Astrocyte (in vitro differentiated cells and primary cell): ENCODE measurements at regions not wholly inside any gene's neighbourhood (a gene's known extent, or its start where the extent isn't known, plus 50 kb on each side); places are given as distances from the start of the nearest gene placed in this dataset.

ENCODE experiments used
- EZH2 ChIP-seq: IDR thresholded peaks from 2 replicates; pipeline ENCODE4 v1.6.1; 2012; ENCODE audit warnings: mild to moderate bottlenecking, low read length, inconsistent platforms; ENCODE audit not compliant: insufficient read depth
- TF ChIP-seq, protein P1 (sequence below): IDR thresholded peaks from 2 replicates; pipeline ENCODE4 v1.5.1; 2011; ENCODE audit warnings: low read depth, mild to moderate bottlenecking, inconsistent platforms, low read length, moderate library complexity; ENCODE audit not compliant: insufficient read depth

DNA sequence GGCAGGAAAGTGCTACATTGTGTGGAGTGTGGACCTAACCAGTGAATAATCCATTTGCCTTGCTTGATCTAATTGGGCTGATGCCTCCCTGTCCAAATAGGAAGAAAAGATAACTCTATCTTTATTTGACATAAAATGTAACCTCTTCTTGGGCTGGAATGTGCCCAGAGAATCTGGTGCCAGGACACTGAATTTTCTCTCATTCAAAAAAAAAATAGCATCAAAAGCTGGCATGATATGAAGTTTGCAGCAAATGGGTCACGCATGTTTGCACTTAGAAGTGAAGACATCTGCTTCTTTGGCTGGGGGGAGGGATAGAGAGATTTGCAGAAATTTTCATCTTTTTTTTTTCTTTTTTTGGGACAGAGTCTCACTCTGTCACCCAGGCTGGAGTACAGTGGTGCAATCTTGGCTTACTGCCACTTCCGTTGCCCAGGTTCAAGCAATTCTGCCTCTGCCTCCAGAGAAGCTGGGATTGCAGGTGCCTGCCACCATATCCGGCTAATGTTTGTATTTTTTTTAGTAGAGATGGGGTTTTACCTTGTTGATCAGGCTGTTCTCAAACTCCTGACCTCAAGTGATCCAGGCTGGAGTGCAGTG, 478.2 kb upstream of the EEF2KMT start:
- TF ChIP-seq, protein P1, sequence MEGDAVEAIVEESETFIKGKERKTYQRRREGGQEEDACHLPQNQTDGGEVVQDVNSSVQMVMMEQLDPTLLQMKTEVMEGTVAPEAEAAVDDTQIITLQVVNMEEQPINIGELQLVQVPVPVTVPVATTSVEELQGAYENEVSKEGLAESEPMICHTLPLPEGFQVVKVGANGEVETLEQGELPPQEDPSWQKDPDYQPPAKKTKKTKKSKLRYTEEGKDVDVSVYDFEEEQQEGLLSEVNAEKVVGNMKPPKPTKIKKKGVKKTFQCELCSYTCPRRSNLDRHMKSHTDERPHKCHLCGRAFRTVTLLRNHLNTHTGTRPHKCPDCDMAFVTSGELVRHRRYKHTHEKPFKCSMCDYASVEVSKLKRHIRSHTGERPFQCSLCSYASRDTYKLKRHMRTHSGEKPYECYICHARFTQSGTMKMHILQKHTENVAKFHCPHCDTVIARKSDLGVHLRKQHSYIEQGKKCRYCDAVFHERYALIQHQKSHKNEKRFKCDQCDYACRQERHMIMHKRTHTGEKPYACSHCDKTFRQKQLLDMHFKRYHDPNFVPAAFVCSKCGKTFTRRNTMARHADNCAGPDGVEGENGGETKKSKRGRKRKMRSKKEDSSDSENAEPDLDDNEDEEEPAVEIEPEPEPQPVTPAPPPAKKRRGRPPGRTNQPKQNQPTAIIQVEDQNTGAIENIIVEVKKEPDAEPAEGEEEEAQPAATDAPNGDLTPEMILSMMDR = no peak
- TF ChIP-seq EZH2 = no peak
